Gastroesophageal sphincter (tissue), 4 donors: ENCODE measurements at regions not wholly inside any gene's neighbourhood (a gene's known extent, or its start where the extent isn't known, plus 50 kb on each side); places are given as distances from the start of the nearest gene placed in this dataset.

Source experiments
- ATAC-seq: fragments of 150-250 bp; one replicate; pipeline ENCODE4 v1.9.1; 2016; ENCODE audit warnings: mild to moderate bottlenecking, moderate library complexity
- H3K27ac ChIP-seq, 4 donors: fragments of 200-600 bp; sonication (generic) in 3 of 4; 1 replicate in 3 of 4; 2 replicates in 1 of 4; pipeline ENCODE4 v1.5.1; 2016 to 2019
- H3K27me3 ChIP-seq: fragments of 200-600 bp; sonication (generic); one replicate; pipeline ENCODE4 v1.5.1; 2019
- H3K36me3 ChIP-seq, 2 donors: fragments of 200-600 bp; sonication (generic); one replicate each; pipeline ENCODE4 v1.5.1; 2019; ENCODE audit warnings: control low read depth in 1 of 2
- H3K4me1 ChIP-seq, 3 donors: fragments of 200-600 bp; sonication (generic); 1 replicate in 2 of 3; 2 replicates in 1 of 3; pipeline ENCODE4 v1.5.1; 2016 to 2019; ENCODE audit warnings: control low read depth in 2 of 3
- H3K4me3 ChIP-seq, 2 donors: fragments of 200-600 bp; sonication (generic); one replicate each; pipeline ENCODE4 v1.5.1; 2019; ENCODE audit warnings: mild to moderate bottlenecking in 1 of 2, moderate library complexity in 1 of 2
- H3K9me3 ChIP-seq, 3 donors: fragments of 200-600 bp; sonication (generic); one replicate each; pipeline ENCODE4 v1.5.1; 2017 to 2019; ENCODE audit warnings: control low read depth in 2 of 3
- CTCF ChIP-seq, 4 experiments: fragments of 200-600 bp in 2 of 4; fragments of 450-650 bp in 2 of 4; sonication (generic) in 1 of 4; IDR thresholded peaks; one replicate each; pipeline ENCODE4 v1.5.1; 2017 to 2019; ENCODE audit warnings: antibody characterized with exemption in 4 of 4, mild to moderate bottlenecking in 2 of 4, moderate library complexity in 2 of 4
- EP300 ChIP-seq: sonication (generic); formaldehyde crosslinking; IDR thresholded peaks from one replicate; pipeline ENCODE4 v1.6.1; 2017; ENCODE audit warnings: antibody characterized with exemption, mild to moderate bottlenecking
- POLR2A ChIP-seq, 2 donors: fragments of 450-650 bp; IDR thresholded peaks; one replicate each; pipeline ENCODE4 v1.6.1; 2017; ENCODE audit warnings: antibody characterized with exemption in 2 of 2, mild to moderate bottlenecking in 2 of 2, moderate library complexity in 1 of 2
- POLR2AphosphoS5 ChIP-seq: sonication (generic); formaldehyde crosslinking; IDR thresholded peaks from one replicate; pipeline ENCODE4 v1.6.1; 2017; ENCODE audit warnings: antibody characterized with exemption
- WGBS, 2 donors: methylation state at CpG; one replicate each; pipeline ENCODE4 v1.1.5; 2018; ENCODE audit warnings: low coverage in 1 of 2; 5-methylcytosine and 5-hydroxymethylcytosine counted together

GRCh38 chr16:26371349-26371869, 679.6 kb downstream of the HS3ST4 start:
- 67 to 71% methylated on average over 1 of the region's 1 CpG for WGBS, 2 donors
- no peak for ATAC-seq
- no peak overlapping the region for H3K4me3 ChIP-seq
- H3K27ac ChIP-seq, result no peak overlapping the region
- no peaks in the 10 kb centered on the region for H3K36me3 ChIP-seq
- peaks cover 0 to 6% (median 0%) of the 10 kb centered on the region in 3 donors for H3K9me3 ChIP-seq
- H3K4me1 ChIP-seq, result no peaks in the 10 kb centered on the region
- TF ChIP-seq EP300 (no peak), CTCF (IDR thresholded peaks at IDR 0.05) (no peak), POLR2AphosphoS5 (no peak)
- H3K27me3 ChIP-seq, result peaks cover under 1% of the 10 kb centered on the region

GRCh38 chr16:26374279-26374925, 682.6 kb downstream of the HS3ST4 start:
- Histone ChIP-seq H3K4me1 (no peaks in the 10 kb centered on the region), H3K27ac (no peak overlapping the region), H3K36me3 (no peaks in the 10 kb centered on the region), H3K9me3 (peaks cover 0 to 6% (median 0%) of the 10 kb centered on the region in 3 donors), H3K27me3 (no peaks in the 10 kb centered on the region), H3K4me3 (no peak overlapping the region)
- 69 to 79% methylated on average over 4 of the region's 4 CpGs for WGBS, 2 donors
- ATAC-seq, result no peak
- TF ChIP-seq POLR2AphosphoS5, result no peak
- no peak for TF ChIP-seq CTCF (IDR thresholded peaks at IDR 0.05)
- no peak for TF ChIP-seq EP300
- TF ChIP-seq POLR2A (IDR thresholded peaks at IDR 0.05), result no peak

GRCh38 chr16:26382586-26382985, 684.1 kb upstream of the C16orf82 start:
- Histone ChIP-seq H3K4me3 (no peak overlapping the region), H3K36me3 (no peaks in the 10 kb centered on the region), H3K9me3 (no peaks in the 10 kb centered on the region), H3K4me1 (no peaks in the 10 kb centered on the region), H3K27me3 (no peaks in the 10 kb centered on the region), H3K27ac (no peak overlapping the region)
- no peak for ATAC-seq
- WGBS, 2 donors, result 43 to 80% methylated on average over 1 to 2 of the region's 2 CpGs
- TF ChIP-seq POLR2AphosphoS5, result no peak

GRCh38 chr16:26386096-26386495, 680.6 kb upstream of the C16orf82 start:
- 44% methylated on average over 3 of the region's 3 CpGs; no CpG with 5 or more reads in 1 of the 2 donors for WGBS, 2 donors
- TF ChIP-seq POLR2AphosphoS5 (no peak), EP300 (no peak), CTCF (IDR thresholded peaks at IDR 0.05) (no peak), POLR2A (IDR thresholded peaks at IDR 0.05) (no peak)
- Histone ChIP-seq H3K27me3 (no peaks in the 10 kb centered on the region), H3K4me3 (no peak overlapping the region), H3K4me1 (no peaks in the 10 kb centered on the region), H3K9me3 (no peaks in the 10 kb centered on the region), H3K36me3 (no peaks in the 10 kb centered on the region), H3K27ac (no peak overlapping the region)
- no peak for ATAC-seq

- H3K27me3 ChIP-seq, result no peaks in the 10 kb centered on the region
- no peak for TF ChIP-seq POLR2AphosphoS5
- no peak for TF ChIP-seq POLR2A (IDR thresholded peaks at IDR 0.05)
- TF ChIP-seq CTCF (IDR thresholded peaks at IDR 0.05), result no peak
- no peak for TF ChIP-seq EP300
- H3K27ac ChIP-seq, result no peak overlapping the region
- H3K9me3 ChIP-seq, result no peaks in the 10 kb centered on the region
- no peak overlapping the region for H3K4me3 ChIP-seq
- no peaks in the 10 kb centered on the region for H3K36me3 ChIP-seq
- no peaks in the 10 kb centered on the region for H3K4me1 ChIP-seq
- ATAC-seq, result no peak
Observed at GRCh38 chr16:26391833-26392232, 674.9 kb upstream of the C16orf82 start.
